Activated gamma-delta T cell treated with Interleukin-2 at 50 U/mL for 16 hours (primary cell): ENCODE measurements at regions not wholly inside any gene's neighbourhood (a gene's known extent, or its start where the extent isn't known, plus 50 kb on each side); places are given as distances from the start of the nearest gene placed in this dataset.

Source experiments
- DNase-seq: peaks from one replicate; pipeline ENCODE4 v3.0.0-alpha.2; 2020

DNA sequence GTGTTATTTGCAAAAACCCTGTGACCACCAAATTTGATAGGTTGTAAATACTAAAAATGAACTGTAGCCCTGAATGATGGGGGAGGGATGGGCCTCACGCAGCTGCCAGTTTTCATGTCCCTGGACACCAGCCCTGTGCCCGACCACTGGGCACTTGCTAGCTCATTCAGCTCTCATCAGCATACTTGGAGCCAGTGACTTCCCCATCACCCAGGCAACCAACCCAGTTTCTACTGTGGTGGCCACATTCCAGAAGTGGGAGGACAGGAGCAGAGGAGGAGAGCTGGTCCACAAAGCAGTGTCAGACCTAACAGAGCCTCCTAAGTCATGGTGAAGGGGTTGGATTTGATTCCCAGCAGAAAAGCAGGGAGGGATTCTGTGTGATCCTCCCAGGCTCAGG lies 128.2 kb downstream of the CPEB2 start:
- no peak for DNase-seq

GRCh38 chr4:15131551-15131950 lies 129.3 kb downstream of the CPEB2 start:
- DNase-seq: no peak

DNA sequence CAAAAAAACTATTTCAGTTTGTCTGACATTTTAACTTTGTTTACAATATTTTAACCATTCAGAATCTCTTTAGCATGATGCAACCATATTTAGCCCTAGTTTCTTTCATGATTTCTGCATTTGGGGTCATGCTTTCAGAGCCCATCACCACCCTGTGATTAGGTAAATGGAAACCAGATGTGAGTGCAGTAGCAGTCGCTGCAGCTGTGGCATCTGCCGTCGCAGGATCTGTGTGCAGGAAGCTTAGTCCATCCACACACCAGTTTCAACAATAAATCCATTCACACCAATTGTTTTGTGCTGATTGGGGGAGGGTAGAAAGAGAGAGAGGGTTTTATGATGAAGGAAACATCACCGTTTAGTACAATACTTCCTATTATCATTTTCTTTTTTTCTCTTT lies 130.5 kb downstream of the CPEB2 start:
- DNase-seq: no peak

DNA sequence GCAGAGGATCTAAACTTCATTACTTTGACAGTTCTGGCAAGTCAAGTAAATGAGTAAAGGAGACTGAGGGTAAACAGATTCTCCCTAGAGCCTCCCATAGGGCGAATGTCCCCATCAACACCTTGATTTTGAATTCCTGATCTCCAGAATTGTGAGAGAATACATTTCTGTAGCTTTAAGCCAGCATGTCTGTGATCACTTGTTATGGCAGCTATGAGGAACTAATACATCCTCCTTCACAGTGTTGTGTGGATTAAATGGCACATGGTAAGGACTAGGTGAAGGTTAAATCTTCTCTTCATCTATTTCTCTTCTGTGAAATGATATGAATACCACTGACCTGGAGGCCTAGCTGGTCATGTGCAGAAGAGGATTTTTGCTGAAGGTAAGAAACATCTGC lies 137.3 kb downstream of the CPEB2 start:
- no peak for DNase-seq

GRCh38 chr4:15142201-15142600 lies 139.9 kb downstream of the CPEB2 start:
- DNase-seq: no peak

GRCh38 chr4:15143551-15143950 lies 141.3 kb downstream of the CPEB2 start:
- DNase-seq: no peak

- DNase-seq: no peak
Measured at GRCh38 chr4:15144249-15144966, 142.1 kb downstream of the CPEB2 start.

DNA sequence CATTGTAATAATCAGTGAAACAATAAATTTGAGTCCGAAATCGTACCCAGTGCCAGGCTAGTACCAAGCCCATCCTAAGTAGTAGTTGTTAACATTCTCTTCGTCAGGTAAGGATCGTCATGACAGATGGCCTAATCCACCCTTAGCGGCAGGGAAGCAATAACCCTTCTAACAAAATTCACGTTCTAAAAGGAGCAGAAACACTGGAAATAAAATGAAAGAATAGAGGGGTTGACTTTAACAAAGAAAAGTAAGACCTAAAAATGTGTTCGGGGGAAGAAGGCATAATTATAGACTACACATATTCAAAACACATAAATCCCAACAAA lies 142.7 kb downstream of the CPEB2 start:
- DNase-seq: no peak

- DNase-seq: no peak
Measured at GRCh38 chr4:15145709-15146108, 143.4 kb downstream of the CPEB2 start.

GRCh38 chr4:15147714-15148113 lies 145.4 kb downstream of the CPEB2 start:
- no peak for DNase-seq

- DNase-seq: no peak
Measured at GRCh38 chr4:15148199-15148598, 145.9 kb downstream of the CPEB2 start.

GRCh38 chr4:15148691-15149090 lies 146.4 kb downstream of the CPEB2 start:
- DNase-seq: no peak

DNA sequence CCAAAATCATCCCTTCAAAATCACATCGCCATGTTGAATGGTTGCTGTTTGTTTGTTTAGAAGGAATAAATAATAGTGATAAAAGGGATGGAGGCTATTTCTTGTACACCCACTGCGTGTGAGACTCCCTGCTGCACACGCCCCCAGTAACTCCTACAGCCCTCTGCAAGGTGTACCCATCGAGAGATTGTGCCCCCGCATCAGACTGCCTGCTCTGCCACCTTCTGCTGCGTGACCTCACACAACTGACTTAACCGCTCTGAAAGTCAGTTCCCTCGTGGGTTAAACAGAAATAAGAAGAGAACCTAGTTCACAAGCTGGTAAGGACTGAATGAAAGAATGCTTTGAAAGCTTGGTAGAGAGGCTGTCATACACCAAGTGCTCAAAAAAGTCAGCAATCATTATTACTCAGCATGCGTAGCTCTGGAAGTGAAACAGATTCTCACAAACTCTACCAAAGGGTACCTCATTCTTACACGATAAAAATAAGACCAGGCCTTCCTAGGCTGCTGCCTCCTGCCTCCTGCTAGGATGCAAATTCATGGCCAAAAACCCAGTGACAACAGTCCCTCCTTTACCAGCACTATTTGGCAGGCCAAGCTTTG lies 147.1 kb downstream of the CPEB2 start:
- no peak for DNase-seq

- no peak for DNase-seq
Measured at GRCh38 chr4:15149839-15150592, 147.7 kb downstream of the CPEB2 start.

DNA sequence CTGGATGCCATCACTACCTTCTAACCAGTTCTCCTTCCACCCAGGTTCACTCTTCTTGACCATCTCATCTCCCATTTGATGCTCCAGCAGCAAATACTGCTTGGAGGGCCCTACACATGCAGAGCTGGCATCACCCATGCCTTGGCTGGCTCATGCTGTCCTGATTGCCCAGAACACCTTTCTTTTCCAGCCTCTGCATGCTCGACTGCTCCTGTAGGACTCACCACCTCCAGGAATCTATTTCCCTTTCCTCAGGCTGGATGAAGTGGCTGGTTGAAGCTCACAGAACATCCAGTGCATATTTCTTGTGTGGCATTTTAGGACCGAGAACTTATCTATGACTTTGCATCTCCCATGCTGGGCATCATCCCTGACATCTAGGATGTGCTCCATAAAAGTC lies 148.3 kb downstream of the CPEB2 start:
- no peak for DNase-seq

GRCh38 chr4:15151033-15151432 lies 148.8 kb downstream of the CPEB2 start:
- no peak for DNase-seq

GRCh38 chr4:15153662-15154061 lies 151.4 kb downstream of the CPEB2 start:
- DNase-seq: no peak

GRCh38 chr4:15158406-15159091 lies 156.3 kb downstream of the CPEB2 start:
- DNase-seq: no peak

DNA sequence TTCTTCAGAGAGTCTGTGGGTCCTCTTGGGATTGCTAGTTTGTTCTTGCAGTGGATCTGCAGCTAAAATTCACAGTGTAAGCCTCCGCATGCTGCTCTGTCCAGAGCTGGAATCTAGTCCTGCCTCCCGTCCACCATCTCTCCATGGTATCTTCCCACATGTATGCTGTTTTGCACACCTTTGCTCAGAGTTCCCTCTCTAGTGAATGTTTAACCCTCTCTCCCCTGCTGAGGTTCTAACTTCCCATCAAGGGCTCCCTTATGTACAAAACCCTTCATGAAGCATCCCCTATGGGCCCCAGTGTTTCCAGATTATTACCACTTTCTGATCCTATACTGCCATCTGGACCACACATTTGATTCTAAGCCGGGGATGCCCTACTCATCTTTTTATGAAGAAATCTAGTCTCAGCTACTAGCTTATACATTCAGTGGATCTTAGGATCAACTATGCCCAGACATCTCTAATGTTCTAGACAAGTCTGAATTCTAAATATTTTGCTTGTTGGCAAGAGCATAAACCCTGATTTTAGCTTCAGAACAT lies 157.3 kb downstream of the CPEB2 start:
- DNase-seq: no peak

DNA sequence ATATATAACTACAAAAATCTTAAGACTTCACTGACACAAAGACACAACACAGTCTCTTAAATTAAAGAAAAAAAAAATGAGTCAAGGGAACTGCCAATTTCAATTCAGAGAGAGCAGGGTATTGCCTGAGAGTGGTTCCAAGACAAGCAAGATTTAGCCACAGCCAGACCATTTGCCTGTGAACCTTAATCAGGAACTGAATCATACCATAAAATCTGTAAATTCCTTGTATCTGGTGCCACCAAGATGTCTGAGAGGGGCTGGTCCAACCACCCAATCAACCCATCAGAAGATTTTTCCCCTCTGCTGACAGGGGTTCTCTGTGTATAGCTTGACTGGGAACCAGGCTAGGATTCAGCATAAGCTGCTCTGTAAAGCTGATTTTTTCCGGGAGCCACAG lies 159.2 kb downstream of the CPEB2 start:
- DNase-seq: no peak

DNA sequence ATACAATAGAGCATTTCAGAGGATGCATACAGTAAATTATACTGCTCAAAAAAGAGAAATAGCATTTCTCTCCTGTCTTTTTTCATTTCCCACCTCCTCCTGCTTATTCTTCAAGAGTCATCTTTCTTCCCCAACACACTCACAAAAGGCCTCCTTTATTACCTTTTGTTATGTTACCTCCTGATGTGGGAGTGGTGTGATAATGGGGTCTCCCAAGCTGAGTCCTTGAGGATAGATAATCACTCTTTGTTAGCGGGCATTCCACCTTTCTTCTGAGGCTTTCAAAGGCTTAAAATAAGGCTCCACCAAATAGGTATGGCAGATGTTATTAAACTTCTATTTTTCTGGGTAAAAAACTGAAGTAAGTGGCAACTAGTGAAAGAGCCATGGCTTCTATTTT lies 159.8 kb downstream of the CPEB2 start:
- DNase-seq: no peak

GRCh38 chr4:15162465-15163283 lies 160.4 kb downstream of the CPEB2 start:
- DNase-seq: no peak

DNA sequence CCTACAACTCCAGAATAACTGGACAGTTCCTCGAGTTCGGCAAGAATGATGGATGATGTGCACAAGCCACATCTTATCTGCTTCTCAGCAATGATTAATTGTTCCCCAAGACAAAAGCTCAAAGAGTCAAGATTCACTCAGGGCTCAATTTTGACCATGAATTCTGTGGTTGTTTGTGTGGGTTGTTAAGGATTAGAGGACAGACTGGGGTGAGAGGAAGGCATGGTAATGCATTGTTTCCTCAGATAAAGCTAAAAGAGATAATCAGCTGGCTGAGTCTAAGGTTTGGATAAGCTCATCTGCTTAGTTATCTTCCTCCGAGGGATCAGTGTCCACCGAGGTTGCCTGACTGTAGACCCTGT lies 161.0 kb downstream of the CPEB2 start:
- DNase-seq: no peak
